Thymus (tissue), 11 donors: ENCODE measurements at regions not wholly inside any gene's neighbourhood (a gene's known extent, or its start where the extent isn't known, plus 50 kb on each side); places are given as distances from the start of the nearest gene placed in this dataset.

Source experiments
- DNase-seq, 9 donors: peaks; one replicate each; pipeline ENCODE4 v3.0.0-alpha.2; 2013; ENCODE audit warnings: low spot score in 9 of 9, low read depth in 6 of 9, missing footprints in 1 of 9
- H3K27ac ChIP-seq, 2 donors: one replicate each; pipeline ENCODE4 v1.5.1; 2013; ENCODE audit warnings: control low read depth in 1 of 2, low read depth in 1 of 2, low read length in 1 of 2, mild to moderate bottlenecking in 1 of 2, moderate library complexity in 1 of 2
- H3K27me3 ChIP-seq, 2 donors: one replicate each; pipeline ENCODE4 v1.5.1; 2013; ENCODE audit warnings: low read length in 1 of 2; ENCODE audit not compliant: control insufficient read depth in 2 of 2, insufficient read depth in 1 of 2
- H3K36me3 ChIP-seq, 2 donors: one replicate each; pipeline ENCODE4 v1.5.1; 2013; ENCODE audit warnings: low read length in 1 of 2, mild to moderate bottlenecking in 1 of 2, moderate library complexity in 1 of 2; ENCODE audit not compliant: control insufficient read depth in 2 of 2, insufficient read depth in 2 of 2
- H3K4me1 ChIP-seq, 2 donors: one replicate each; pipeline ENCODE4 v1.5.1; 2013; ENCODE audit warnings: low read length in 2 of 2; ENCODE audit not compliant: control insufficient read depth in 2 of 2, insufficient read depth in 2 of 2
- H3K4me3 ChIP-seq, 2 donors: one replicate each; pipeline ENCODE4 v1.5.1; 2013; ENCODE audit warnings: low read length in 2 of 2, control low read depth in 1 of 2, mild to moderate bottlenecking in 1 of 2
- H3K9me3 ChIP-seq, 2 donors: one replicate each; pipeline ENCODE4 v1.5.1; 2013; ENCODE audit warnings: low read length in 1 of 2, mild to moderate bottlenecking in 1 of 2; ENCODE audit not compliant: control insufficient read depth in 2 of 2, insufficient read depth in 1 of 2
- WGBS: extraction: QIAGEN DNeasy Blood & Tissue Kit; methylation state at CpG from one replicate; pipeline ENCODE4 v1.1.7; 2013; 5-methylcytosine and 5-hydroxymethylcytosine counted together
- donor health status: healthy.

DNA sequence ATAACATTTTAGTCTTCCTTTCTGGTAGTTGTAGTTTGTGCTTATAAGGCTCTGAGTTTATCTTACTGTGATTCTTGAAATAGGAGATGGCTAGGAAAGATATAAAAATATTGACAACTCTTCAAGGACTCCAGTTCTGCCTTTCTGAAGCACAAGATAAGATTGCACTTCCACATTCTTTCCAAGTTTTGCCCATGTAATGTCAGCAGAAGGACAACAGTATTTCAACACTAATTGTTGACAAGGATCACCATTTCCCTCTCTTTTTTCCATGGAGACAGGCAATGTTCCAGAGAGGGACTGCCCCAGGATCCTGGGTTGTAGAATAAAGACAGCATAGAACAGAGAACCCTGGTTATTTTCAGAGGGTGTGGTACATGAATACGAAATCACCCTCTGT lies 279.1 kb upstream of the CNTNAP5 start:
- 89% methylated on average over 1 of the region's 1 CpG for WGBS
- H3K36me3 ChIP-seq = no peaks in the 10 kb centered on the region

DNA sequence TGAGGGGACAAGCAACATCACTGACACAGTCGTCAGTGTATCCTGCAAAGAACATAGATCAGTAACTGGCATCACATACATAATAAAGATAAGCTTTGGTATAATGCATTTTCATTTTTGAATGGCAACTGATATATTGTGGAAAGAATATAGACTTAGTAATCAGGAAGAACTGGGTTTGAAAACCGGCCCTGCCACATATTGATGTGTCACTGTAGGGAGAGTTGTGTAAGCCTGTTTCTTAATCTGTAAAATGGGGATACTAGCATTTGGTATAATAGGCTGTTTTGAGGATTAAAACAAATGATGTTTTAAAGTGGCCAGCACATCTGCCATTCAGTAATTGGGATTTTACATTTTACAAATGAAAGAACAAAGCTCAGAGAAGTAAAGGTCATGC lies 277.8 kb upstream of the CNTNAP5 start:
- no peak overlapping the region for H3K27ac ChIP-seq
- H3K36me3 ChIP-seq = no peaks in the 10 kb centered on the region
- H3K27me3 ChIP-seq = no peaks in the 10 kb centered on the region
- WGBS = 94% methylated on average over 2 of the region's 2 CpGs
- H3K4me1 ChIP-seq = no peaks in the 10 kb centered on the region
- DNase-seq = no peak
- H3K9me3 ChIP-seq = no peaks in the 10 kb centered on the region
- no peak overlapping the region for H3K4me3 ChIP-seq

More for the DNA sequence above, 279.1 kb upstream of the CNTNAP5 start:
- Histone ChIP-seq H3K4me1 (no peaks in the 10 kb centered on the region), H3K27ac (no peak overlapping the region), H3K27me3 (no peaks in the 10 kb centered on the region), H3K4me3 (no peak overlapping the region), H3K9me3 (no peaks in the 10 kb centered on the region)
- no peak for DNase-seq

DNA sequence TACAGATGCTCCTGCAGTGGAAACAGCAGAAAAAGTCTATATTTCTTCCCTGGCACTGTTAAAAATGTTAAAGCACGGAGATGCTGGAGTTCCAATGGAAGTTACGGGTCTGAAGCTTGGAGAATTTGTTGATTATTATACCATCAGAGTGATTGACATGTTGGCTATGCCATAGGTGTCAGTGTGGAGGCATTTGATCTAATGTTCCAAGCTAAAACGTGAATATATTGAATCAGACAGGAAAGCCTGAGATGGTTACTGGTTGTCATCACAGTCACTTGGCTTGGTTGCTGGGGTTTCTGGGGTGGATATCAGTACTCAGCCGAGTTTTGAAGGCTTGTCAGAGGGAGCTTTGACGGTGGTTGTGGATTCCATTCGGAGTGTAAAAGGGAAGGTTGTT lies 262.9 kb upstream of the CNTNAP5 start:
- no peak for DNase-seq
- Histone ChIP-seq H3K9me3 (peaks cover 0 to 3% of the 10 kb centered on the region in 2 donors), H3K4me1 (no peaks in the 10 kb centered on the region), H3K36me3 (no peaks in the 10 kb centered on the region), H3K4me3 (no peak overlapping the region), H3K27ac (no peak overlapping the region), H3K27me3 (no peaks in the 10 kb centered on the region)
- WGBS = 95% methylated on average over 6 of the region's 6 CpGs

GRCh38 chr2:123768233-123768632 lies 256.9 kb upstream of the CNTNAP5 start:
- Histone ChIP-seq H3K27ac (no peak overlapping the region), H3K9me3 (no peaks in the 10 kb centered on the region), H3K4me3 (no peak overlapping the region), H3K27me3 (no peaks in the 10 kb centered on the region), H3K36me3 (no peaks in the 10 kb centered on the region), H3K4me1 (no peaks in the 10 kb centered on the region)
- no peak for DNase-seq
- 83% methylated on average over 2 of the region's 2 CpGs for WGBS

DNA sequence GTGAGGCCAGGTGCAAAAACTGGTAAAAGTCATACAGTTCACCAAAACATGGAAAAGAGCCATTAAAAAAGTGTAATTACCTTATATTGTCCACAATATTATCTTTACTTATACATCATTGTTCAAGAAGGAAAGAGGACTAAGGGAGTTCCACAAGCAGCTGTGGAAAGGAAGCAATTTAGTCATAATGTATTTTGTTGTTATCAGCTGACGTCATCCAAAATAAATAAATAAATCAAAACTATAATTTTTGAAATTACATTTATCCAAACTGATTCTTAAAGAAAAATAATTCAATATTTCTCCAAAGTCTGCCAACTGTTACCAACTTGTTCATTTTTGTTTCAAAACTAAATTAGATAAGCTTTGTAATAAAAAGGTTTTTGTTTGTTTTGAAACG lies 256.1 kb upstream of the CNTNAP5 start:
- no peaks in the 10 kb centered on the region for H3K9me3 ChIP-seq
- H3K27ac ChIP-seq = no peak overlapping the region
- no peaks in the 10 kb centered on the region for H3K4me1 ChIP-seq
- 95% methylated on average over 2 of the region's 2 CpGs for WGBS
- H3K36me3 ChIP-seq = no peaks in the 10 kb centered on the region
- no peaks in the 10 kb centered on the region for H3K27me3 ChIP-seq
- H3K4me3 ChIP-seq = no peak overlapping the region
- DNase-seq = no peak

- DNase-seq = no peak
- Histone ChIP-seq H3K27ac (no peak overlapping the region), H3K36me3 (no peaks in the 10 kb centered on the region), H3K4me3 (no peak overlapping the region), H3K27me3 (no peaks in the 10 kb centered on the region), H3K4me1 (no peaks in the 10 kb centered on the region), H3K9me3 (no peaks in the 10 kb centered on the region)
- WGBS = 37% methylated on average over 1 of the region's 1 CpG
Observed at GRCh38 chr2:123770996-123771720, 253.9 kb upstream of the CNTNAP5 start.

DNA sequence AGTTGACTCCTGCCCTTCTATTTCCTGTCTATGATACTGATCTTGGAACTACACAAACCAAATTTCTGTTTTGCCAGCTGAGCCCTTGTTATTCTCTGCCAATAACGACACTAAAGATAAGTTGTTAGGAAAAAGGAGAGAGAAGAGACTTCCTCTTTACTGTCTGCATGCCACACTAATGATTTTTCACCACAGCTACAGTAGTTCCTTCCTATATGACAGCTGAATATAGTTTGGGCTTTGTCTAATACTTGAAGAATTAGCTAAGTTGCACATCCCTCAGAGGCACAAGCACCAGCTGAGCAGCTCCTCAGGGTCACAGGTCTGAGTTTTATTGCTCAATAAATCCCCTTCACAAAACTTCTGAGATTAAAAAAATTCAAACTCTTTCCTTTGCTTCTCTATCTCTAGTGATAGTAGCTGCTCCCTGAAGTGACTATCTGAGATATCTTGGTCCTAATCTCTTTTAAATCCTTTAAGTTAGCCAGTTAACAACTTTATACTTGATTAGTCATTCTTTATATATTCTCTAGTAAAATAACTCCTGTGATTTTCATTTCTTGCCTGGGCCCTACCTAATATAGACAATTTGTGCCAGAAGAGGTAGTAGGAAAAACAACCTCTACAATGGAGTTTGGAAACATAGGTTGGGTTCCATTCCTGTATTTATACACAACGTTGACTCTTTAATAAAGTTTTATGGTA lies 253.0 kb upstream of the CNTNAP5 start:
- H3K27me3 ChIP-seq = no peaks in the 10 kb centered on the region
- no peaks in the 10 kb centered on the region for H3K36me3 ChIP-seq
- WGBS = 51% methylated on average over 2 of the region's 2 CpGs
- no peak overlapping the region for H3K27ac ChIP-seq
- no peak overlapping the region for H3K4me3 ChIP-seq
- no peaks in the 10 kb centered on the region for H3K9me3 ChIP-seq
- H3K4me1 ChIP-seq = no peaks in the 10 kb centered on the region
- no peak for DNase-seq

GRCh38 chr2:123777116-123777515 lies 248.0 kb upstream of the CNTNAP5 start:
- DNase-seq = no peak
- no peaks in the 10 kb centered on the region for H3K36me3 ChIP-seq
- H3K27me3 ChIP-seq = no peaks in the 10 kb centered on the region
- H3K27ac ChIP-seq = no peak overlapping the region
- no peaks in the 10 kb centered on the region for H3K9me3 ChIP-seq
- no peaks in the 10 kb centered on the region for H3K4me1 ChIP-seq
- H3K4me3 ChIP-seq = no peak overlapping the region
- 96% methylated on average over 1 of the region's 1 CpG for WGBS

DNA sequence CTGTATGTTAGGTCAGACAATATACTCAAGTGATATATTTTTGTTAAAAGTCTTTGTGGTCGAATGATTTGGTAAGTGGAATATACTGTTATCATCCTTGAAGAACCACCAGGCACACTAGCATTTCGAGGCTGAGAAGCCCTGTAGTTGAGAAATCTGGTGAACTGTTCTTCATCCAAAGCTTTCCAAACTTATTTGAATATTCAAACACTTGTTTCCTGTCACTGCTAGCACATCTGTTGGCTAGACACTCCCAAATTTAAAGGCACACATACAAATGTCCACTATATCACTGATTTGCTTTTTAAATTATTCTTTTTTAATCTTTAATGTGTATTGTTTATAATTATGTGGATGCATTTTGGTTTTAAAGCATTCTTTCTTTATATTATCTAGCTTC lies 241.9 kb upstream of the CNTNAP5 start:
- Histone ChIP-seq H3K9me3 (no peaks in the 10 kb centered on the region), H3K36me3 (no peaks in the 10 kb centered on the region), H3K4me1 (no peaks in the 10 kb centered on the region), H3K27me3 (no peaks in the 10 kb centered on the region), H3K27ac (no peak overlapping the region), H3K4me3 (no peak overlapping the region)
- no peak for DNase-seq
- WGBS = 88% methylated on average over 2 of the region's 2 CpGs
